Ishikawa (cell line): ENCODE measurements at regions not wholly inside any gene's neighbourhood (a gene's known extent, or its start where the extent isn't known, plus 50 kb on each side); places are given as distances from the start of the nearest gene placed in this dataset.

Source experiments
- EGR1 ChIP-seq: IDR thresholded peaks from 2 replicates; pipeline ENCODE4 v1.6.1; 2012
- EP300 ChIP-seq: IDR thresholded peaks from 2 replicates; pipeline ENCODE4 v1.6.1; 2012; ENCODE audit warnings: borderline replicate concordance
- MAX ChIP-seq: IDR thresholded peaks from 2 replicates; pipeline ENCODE4 v1.6.1; 2012
- TAF1 ChIP-seq: IDR thresholded peaks from 2 replicates; pipeline ENCODE4 v1.6.1; 2012; ENCODE audit warnings: low read depth, mild to moderate bottlenecking
- YY1 ChIP-seq: IDR thresholded peaks from 2 replicates; pipeline ENCODE4 v1.6.1; 2012; ENCODE audit warnings: low read depth

GRCh38 chr4:141391293-141391692 is 170.6 kb downstream of the ZNF330 start:
- TF ChIP-seq YY1, result no peak
- no peak for TF ChIP-seq EGR1
- TF ChIP-seq TAF1, result no peak
- TF ChIP-seq MAX, result no peak
- no peak for TF ChIP-seq EP300
